GM23338 (cell line): ENCODE measurements at regions not wholly inside any gene's neighbourhood (a gene's known extent, or its start where the extent isn't known, plus 50 kb on each side); places are given as distances from the start of the nearest gene placed in this dataset.

Source experiments
- ATAC-seq: fragments of 200-7000 bp; cut with Tn5 transposase; 3 replicates; pipeline ENCODE4 v1.9.1; 2020
- DNase-seq: peaks from one replicate; pipeline ENCODE4 v3.0.0-alpha.2; 2015; ENCODE audit warnings: low spot score
- H2AFZ ChIP-seq: fragments of 200-600 bp; sonication (generic); 2 replicates; pipeline ENCODE4 v1.8.0; 2016; ENCODE audit warnings: antibody characterized with exemption, mild to moderate bottlenecking, moderate library complexity
- H3F3A ChIP-seq: fragments of 200-600 bp; sonication (generic); replicated peaks from 2 replicates; pipeline ENCODE4 v1.8.0; 2017; ENCODE audit warnings: antibody characterized with exemption, mixed run types, low read depth
- H3K27ac ChIP-seq: fragments of 200-600 bp; sonication (generic); 2 replicates; pipeline ENCODE4 v1.6.1; 2016; ENCODE audit warnings: low read depth
- H3K27me3 ChIP-seq: fragments of 200-600 bp; sonication (generic); 2 replicates; pipeline ENCODE4 v1.8.0; 2016; ENCODE audit warnings: mild to moderate bottlenecking, mixed run types, moderate library complexity; ENCODE audit not compliant: insufficient read depth
- H3K36me3 ChIP-seq: fragments of 200-600 bp; sonication (generic); 2 replicates; pipeline ENCODE4 v1.8.0; 2016; ENCODE audit warnings: mild to moderate bottlenecking; ENCODE audit not compliant: insufficient read depth
- H3K4me1 ChIP-seq: fragments of 200-600 bp; sonication (generic); 2 replicates; pipeline ENCODE4 v1.8.0; 2016; ENCODE audit warnings: mild to moderate bottlenecking, moderate library complexity; ENCODE audit not compliant: insufficient read depth
- H3K4me2 ChIP-seq: fragments of 200-600 bp; sonication (generic); 2 replicates; pipeline ENCODE4 v1.7.1; 2017; ENCODE audit warnings: mixed run types
- H3K4me3 ChIP-seq: fragments of 200-600 bp; sonication (generic); 2 replicates; pipeline ENCODE4 v1.6.1; 2016; ENCODE audit warnings: mixed run types
- H3K79me2 ChIP-seq: fragments of 200-600 bp; sonication (generic); replicated peaks from 2 replicates; pipeline ENCODE4 v1.8.0; 2017; ENCODE audit warnings: mild to moderate bottlenecking; ENCODE audit not compliant: insufficient read depth
- H3K9me2 ChIP-seq: fragments of 200-600 bp; sonication (generic); 2 replicates; pipeline ENCODE4 v1.8.0; 2017; ENCODE audit not compliant: insufficient read depth
- H4K20me1 ChIP-seq: fragments of 200-600 bp; sonication (generic); replicated peaks from 2 replicates; pipeline ENCODE4 v1.8.0; 2017; ENCODE audit warnings: mild to moderate bottlenecking; ENCODE audit not compliant: insufficient read depth
- H3K27ac Mint-ChIP-seq: 2 replicates; pipeline ENCODE4 v1.8.0; 2020; ENCODE audit warnings: inconsistent platforms, mild to moderate bottlenecking, moderate library complexity, mixed read lengths
- H3K27me3 Mint-ChIP-seq: 3 replicates; pipeline ENCODE4 v1.8.0; 2022; ENCODE audit warnings: low read depth, mild to moderate bottlenecking, moderate library complexity, mixed read lengths, inconsistent platforms; ENCODE audit not compliant: insufficient read depth, poor library complexity
- H3K36me3 Mint-ChIP-seq: 3 replicates; pipeline ENCODE4 v1.8.0; 2021; ENCODE audit warnings: low read depth, mild to moderate bottlenecking, inconsistent platforms, moderate library complexity, mixed read lengths
- H3K4me1 Mint-ChIP-seq: 3 replicates; pipeline ENCODE4 v1.8.0; 2020; ENCODE audit warnings: mild to moderate bottlenecking, inconsistent platforms, mixed read lengths
- H3K4me3 Mint-ChIP-seq: 3 replicates; pipeline ENCODE4 v1.8.0; 2021; ENCODE audit warnings: moderate library complexity, mild to moderate bottlenecking, inconsistent platforms, mixed read lengths
- H3K9me3 Mint-ChIP-seq: 3 replicates; pipeline ENCODE4 v1.8.0; 2020; ENCODE audit warnings: moderate library complexity, mild to moderate bottlenecking, inconsistent platforms, mixed read lengths
- CREB1 ChIP-seq: fragments of 250-450 bp; sonication (Bioruptor Pico); IDR thresholded peaks from 2 replicates; pipeline ENCODE4 v1.5.0; 2020; ENCODE audit warnings: low read depth, mild to moderate bottlenecking, moderate library complexity
- ETS1 ChIP-seq: IDR thresholded peaks from 2 replicates; pipeline ENCODE4 v1.6.1; 2016; ENCODE audit warnings: antibody characterized with exemption
- EZH2 ChIP-seq: fragments of 200-600 bp; sonication (generic); IDR thresholded peaks from one replicate; pipeline ENCODE4 v1.8.0; 2017; ENCODE audit warnings: antibody characterized with exemption, mild to moderate bottlenecking, low read depth; ENCODE audit not compliant: unreplicated experiment
- EZH2phosphoT487 ChIP-seq: fragments of 200-600 bp; sonication (generic); IDR thresholded peaks from one replicate; pipeline ENCODE4 v1.8.1; 2018; ENCODE audit warnings: antibody characterized with exemption; ENCODE audit not compliant: unreplicated experiment
- JUNB ChIP-seq: IDR thresholded peaks from one replicate; pipeline ENCODE4 v1.6.1; 2016; ENCODE audit warnings: antibody characterized with exemption; ENCODE audit not compliant: unreplicated experiment
- NANOG ChIP-seq: IDR thresholded peaks from 2 replicates; pipeline ENCODE4 v1.6.1; 2016; ENCODE audit warnings: antibody characterized with exemption, borderline replicate concordance
- POLR2AphosphoS5 ChIP-seq: IDR thresholded peaks from 2 replicates; pipeline ENCODE4 v1.6.1; 2016; ENCODE audit warnings: antibody characterized with exemption, low read depth
- REST ChIP-seq: IDR thresholded peaks from one replicate; pipeline ENCODE4 v1.6.1; 2018; ENCODE audit warnings: antibody characterized with exemption; ENCODE audit not compliant: unreplicated experiment
- STAT1 ChIP-seq: IDR thresholded peaks from one replicate; pipeline ENCODE4 v1.6.1; 2016; ENCODE audit warnings: antibody characterized with exemption; ENCODE audit not compliant: unreplicated experiment
- ZNF114 ChIP-seq: fragments of 250-450 bp; sonication (Bioruptor Pico); IDR thresholded peaks from 2 replicates; pipeline ENCODE4 v1.5.0; 2020; ENCODE audit warnings: mild to moderate bottlenecking, moderate library complexity
- ZNF331 ChIP-seq: fragments of 250-450 bp; sonication (Bioruptor Pico); IDR thresholded peaks from 2 replicates; pipeline ENCODE4 v1.5.0; 2020; ENCODE audit warnings: low read depth, mild to moderate bottlenecking, moderate library complexity
- ZNF462 ChIP-seq: fragments of 250-450 bp; sonication (Bioruptor Pico); IDR thresholded peaks from 2 replicates; pipeline ENCODE4 v1.5.0; 2020; ENCODE audit warnings: mild to moderate bottlenecking, moderate library complexity
- TF ChIP-seq, protein P1 (sequence below), 2 experiments: fragments of 200-600 bp in 1 of 2; sonication (generic) in 1 of 2; conservative IDR thresholded peaks; 2 replicates each; pipeline versions ENCODE4 v1.5.1 to v1.6.1; 2016 to 2017; ENCODE audit warnings: antibody characterized with exemption in 2 of 2, low read depth in 2 of 2, mild to moderate bottlenecking in 2 of 2, moderate library complexity in 1 of 2

DNA sequence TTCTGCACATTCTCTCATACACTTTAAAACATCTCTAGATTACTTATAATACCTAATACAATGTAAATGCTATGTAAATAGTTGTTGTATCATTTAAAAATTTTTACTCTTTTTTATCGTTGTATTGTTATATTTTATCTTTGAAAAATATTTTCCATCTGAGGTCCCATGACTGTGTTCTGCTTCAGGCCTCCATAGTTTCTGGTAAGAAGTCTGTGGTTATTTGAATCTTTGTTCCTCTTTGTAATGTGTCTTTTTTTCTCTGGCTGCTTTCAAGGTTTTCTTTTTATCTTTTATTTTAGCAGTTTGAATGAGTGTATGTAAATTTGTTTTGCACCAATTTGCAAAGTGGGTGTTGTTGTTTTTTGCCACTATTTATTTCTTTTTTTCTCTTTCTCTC, 263.1 kb downstream of the RPS24 start:
- H3K27ac ChIP-seq, result no peak overlapping the region
- H3K4me1 Mint-ChIP-seq, result peaks cover 19% of the 10 kb centered on the region

More for the DNA sequence above, 263.1 kb downstream of the RPS24 start:
- Histone ChIP-seq H3K36me3 (no peaks in the 10 kb centered on the region), H3K4me1 (peaks cover 20% of the 10 kb centered on the region), H3K27me3 (no peaks in the 10 kb centered on the region), H3K9me2 (0 out of 2 replicates have a peak, but pooled peaks cover 6% of the 10 kb centered on the region), H2AFZ (no peak overlapping the region), H3K4me3 (no peak overlapping the region), H3K4me2 (no peak overlapping the region), H4K20me1 (no peaks in the 10 kb centered on the region), H3K79me2 (no peaks in the 10 kb centered on the region), H3F3A (no peaks in the 10 kb centered on the region)
- no peak for ATAC-seq
- Mint-ChIP-seq H3K36me3 (no peaks in the 10 kb centered on the region), H3K4me3 (no peak overlapping the region), H3K27me3 (peaks cover 6% of the 10 kb centered on the region), H3K9me3 (no peaks in the 10 kb centered on the region; the same call in 2 of the 3 replicates), H3K27ac (no peak overlapping the region)
- DNase-seq, result no peak
- TF ChIP-seq CREB1 (CRISPR knock-in tag), result no peak
- TF ChIP-seq ZNF114 (CRISPR knock-in tag), result no peak
- TF ChIP-seq, protein P1, sequence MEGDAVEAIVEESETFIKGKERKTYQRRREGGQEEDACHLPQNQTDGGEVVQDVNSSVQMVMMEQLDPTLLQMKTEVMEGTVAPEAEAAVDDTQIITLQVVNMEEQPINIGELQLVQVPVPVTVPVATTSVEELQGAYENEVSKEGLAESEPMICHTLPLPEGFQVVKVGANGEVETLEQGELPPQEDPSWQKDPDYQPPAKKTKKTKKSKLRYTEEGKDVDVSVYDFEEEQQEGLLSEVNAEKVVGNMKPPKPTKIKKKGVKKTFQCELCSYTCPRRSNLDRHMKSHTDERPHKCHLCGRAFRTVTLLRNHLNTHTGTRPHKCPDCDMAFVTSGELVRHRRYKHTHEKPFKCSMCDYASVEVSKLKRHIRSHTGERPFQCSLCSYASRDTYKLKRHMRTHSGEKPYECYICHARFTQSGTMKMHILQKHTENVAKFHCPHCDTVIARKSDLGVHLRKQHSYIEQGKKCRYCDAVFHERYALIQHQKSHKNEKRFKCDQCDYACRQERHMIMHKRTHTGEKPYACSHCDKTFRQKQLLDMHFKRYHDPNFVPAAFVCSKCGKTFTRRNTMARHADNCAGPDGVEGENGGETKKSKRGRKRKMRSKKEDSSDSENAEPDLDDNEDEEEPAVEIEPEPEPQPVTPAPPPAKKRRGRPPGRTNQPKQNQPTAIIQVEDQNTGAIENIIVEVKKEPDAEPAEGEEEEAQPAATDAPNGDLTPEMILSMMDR (conservative IDR thresholded peaks at IDR 0.05; ENCODE audit: low read depth in 2 of 2), result no peak
- no peak for TF ChIP-seq POLR2AphosphoS5
- no peak for TF ChIP-seq STAT1
- no peak for TF ChIP-seq EZH2phosphoT487
- no peak for TF ChIP-seq ETS1
- TF ChIP-seq ZNF331 (CRISPR knock-in tag), result no peak
- no peak for TF ChIP-seq JUNB
- TF ChIP-seq NANOG, result no peak
- TF ChIP-seq REST, result no peak
- TF ChIP-seq ZNF462 (CRISPR knock-in tag), result no peak
- no peak for TF ChIP-seq EZH2
